HG03439 (cell line): ENCODE measurements at regions not wholly inside any gene's neighbourhood (a gene's known extent, or its start where the extent isn't known, plus 50 kb on each side); places are given as distances from the start of the nearest gene placed in this dataset.

Experiments
- ATAC-seq: cut with Tn5 transposase; IDR thresholded peaks from one replicate; pipeline ENCODE4 v1.9.1; 2021; ENCODE audit warnings: mild to moderate bottlenecking, moderate library complexity; ENCODE audit not compliant: unreplicated experiment

DNA sequence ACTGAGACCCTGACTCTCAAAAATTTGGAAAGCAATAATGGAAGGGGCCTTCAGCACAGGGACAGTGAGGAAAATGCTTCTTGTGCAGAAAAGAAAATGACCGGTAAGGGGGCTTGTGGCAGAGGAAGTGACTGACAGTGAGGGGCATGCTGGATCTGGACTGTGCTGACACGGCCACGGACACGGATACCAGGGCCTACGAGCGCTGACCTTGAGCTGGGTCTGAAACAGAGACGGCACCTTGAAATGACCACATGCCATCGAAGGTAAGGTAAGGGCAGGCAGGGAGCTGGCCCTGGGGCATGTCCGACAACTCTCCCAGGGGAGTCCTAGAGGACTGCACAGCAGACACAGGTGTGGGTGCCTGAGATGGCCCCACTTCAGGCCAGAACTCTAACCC, 182.1 kb downstream of the RHOU start:
- ATAC-seq = no peak

DNA sequence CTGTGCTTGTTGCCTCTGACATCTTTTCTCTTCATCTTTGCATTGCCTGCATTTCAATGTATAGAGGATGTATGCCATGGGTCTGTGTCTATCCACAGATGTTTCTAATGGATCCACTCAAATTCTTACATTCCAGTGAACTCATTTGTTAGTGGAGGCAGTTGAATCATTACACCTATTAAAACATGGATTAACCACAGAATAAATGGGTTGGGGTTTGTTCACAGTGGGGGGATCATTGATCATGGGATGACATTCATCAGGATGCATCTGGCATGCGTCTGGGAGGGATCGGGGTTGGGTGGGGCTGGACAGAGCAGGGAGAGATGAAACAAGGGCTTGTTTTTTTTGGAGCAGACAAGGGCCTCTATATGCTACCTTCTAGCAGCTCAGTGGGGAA, 182.5 kb downstream of the RHOU start:
- ATAC-seq = no peak

DNA sequence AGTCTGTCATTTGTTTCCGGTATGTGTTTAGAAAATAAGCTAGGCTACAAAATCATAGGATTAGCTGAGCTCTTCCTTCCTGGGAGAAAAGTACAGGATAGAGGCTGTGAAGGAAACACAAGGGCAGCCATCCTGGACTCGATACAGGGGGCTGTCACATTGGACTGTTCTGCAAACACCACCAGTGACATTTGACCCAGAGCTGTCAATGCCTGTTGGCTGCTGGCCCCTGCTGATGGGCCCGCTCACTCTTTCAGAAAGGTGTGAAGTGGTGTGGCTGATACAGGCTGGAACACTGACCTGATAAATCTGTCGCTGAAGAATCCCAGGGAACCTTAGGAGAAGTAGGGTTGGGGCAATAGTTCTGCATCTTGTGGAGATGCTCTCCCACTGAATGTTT, 183.1 kb downstream of the RHOU start:
- no peak for ATAC-seq

DNA sequence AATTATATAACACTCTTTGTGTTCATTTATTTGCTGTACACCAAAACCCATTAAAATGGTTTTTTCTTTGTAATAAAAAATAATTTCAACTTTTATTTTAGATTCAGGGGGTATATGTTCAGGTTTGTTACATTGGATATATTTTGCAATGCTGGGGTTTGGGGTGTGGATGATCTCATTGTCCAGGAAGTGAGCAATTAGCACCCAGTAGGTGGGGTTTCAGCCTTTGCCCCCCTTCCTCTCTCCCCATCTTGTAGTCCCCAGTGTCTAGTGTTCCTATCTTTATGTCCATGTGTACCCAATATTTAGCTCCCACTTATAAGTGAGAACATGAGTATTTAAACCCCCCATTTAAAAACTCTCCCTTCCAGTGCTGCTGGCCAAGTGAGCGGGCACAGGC, 184.6 kb downstream of the RHOU start:
- no peak for ATAC-seq

DNA sequence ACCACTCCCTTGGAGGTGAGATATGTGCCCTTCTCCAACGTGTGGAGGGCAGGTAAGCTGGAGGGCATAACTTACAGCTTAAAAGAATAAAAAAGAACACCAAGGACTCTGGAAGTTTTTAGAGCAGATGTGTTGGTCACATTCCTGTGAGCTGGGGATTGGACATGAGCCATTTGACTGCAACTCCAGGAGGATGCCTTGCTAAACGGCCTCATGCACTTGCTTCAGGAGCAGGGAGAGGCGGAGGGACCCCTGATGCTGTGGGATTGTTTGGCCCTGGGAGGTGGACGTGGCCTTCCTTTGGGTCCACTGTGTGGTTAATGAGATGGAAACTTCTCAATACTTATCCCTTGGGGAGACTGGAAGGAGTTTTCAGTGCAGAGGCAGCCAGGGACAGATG, 185.6 kb downstream of the RHOU start:
- no peak for ATAC-seq

DNA sequence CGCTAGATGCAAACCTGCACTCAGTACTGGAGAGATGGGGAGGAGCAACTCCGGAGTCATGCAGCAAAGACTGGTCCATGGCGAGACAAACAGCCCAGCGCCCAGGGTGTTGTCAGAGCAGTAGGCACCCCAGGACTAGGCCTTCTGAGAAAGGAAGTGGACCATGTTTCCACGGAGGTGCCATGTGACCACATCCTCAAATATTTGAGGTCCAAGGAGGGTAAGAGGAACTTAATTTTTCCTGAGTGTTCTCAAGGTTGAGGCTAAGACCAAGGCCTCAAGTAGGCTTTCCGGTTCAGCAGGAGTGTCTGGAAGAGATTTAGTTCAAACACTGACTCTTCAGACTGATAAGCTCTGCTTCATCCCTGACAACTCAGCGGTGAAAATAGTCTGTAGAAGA, 186.2 kb downstream of the RHOU start:
- ATAC-seq = no peak

DNA sequence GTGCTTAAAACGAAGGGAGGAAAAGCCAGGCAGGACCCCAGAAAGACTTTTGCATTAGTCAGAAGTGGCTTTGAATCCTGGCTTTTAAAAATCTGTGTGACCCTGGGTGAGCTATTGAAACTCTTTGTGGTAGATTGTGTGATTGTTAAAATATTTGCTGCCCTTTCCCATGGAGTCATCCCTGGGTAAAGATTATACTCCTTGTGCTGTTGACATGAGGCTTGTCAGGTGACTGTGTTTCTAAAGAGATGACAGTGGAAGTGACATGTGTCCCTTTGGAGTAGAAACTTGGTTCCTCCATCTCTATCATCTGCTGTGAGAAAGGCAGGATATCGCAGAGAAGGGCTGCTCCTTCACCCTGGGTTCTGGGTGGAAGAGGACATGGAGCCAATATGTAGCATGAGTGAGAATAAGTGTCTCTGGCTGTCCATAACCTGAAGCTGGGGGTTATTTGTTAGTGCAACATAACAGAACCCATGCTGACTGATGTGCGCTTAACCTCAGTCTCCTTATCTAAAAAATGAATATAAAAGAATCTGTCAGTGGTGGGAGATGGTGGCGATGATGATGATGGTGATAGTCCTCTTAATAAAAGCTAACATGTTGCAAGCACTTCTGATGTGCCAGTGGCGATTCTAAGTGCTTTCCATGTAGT, 187.6 kb downstream of the RHOU start:
- ATAC-seq = no peak

DNA sequence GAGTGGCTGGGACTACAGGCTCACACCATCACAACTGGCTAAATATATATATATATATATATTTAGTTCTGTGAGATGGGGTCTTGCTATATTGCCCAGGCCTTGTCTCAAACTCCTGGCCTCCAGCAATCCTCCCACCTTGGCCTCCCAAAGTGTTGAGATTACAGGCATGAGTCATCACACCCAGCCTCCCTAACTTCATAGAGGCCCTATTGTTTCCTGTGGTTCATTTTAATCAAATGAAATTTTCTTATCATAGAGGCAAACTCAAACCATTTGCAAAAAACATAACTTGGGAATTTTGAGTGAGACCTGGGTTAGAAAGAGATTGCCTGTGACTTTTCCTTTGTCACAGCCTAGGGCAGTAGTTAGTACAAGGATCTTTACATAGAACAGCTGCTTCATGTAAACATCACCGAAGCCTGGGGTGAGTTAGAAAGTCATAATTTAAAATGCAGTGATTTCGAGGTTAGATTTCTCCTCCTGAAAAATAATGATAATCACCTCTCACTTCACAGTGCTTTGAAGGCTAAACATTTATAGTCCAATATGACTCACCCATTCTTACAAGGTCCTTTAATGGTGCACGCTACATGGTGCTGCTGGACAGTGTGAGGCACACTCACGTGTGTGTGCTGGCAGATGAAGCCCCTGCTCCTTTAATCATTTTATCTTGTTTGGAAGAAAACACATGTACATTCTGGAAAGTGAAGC, 188.9 kb downstream of the RHOU start:
- no peak for ATAC-seq

DNA sequence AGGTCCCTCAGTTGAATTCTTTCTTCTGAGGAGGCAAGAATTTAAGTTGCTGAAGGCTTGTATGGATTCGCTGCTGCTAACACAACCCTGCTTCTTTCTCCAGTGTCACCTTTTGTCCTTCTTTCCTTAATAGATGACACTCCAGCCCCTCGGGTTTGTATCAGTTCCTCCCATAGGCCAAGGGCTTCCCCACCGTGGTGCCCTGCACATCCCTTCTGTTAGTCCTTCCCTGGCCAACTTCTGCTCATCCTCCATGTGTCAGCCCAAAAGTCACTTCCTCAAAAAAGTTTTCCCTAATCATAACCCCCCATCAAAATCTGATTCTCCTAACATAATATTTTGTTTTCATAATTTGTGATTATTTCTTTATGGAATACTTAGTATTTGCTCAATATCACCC, 190.4 kb downstream of the RHOU start:
- ATAC-seq = no peak

DNA sequence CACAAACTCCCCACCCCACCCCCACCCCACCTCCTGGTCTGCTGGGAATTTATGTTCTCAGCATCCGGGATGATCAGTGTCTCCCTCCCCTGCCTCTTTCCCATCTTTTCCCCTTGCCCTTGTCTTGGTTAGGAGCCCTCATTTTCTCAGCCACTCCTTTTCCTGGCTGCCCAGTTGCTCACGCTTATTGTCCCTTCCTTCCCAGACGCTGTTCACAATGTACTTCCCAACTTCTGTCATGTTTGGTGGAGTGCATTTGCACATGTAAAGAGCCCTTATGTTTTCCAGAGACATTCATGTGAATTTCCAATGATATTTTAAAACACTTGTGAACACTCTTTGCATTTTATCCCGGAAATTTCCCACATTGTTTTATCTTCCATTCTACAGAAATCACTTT, 192.1 kb downstream of the RHOU start:
- ATAC-seq = no peak

DNA sequence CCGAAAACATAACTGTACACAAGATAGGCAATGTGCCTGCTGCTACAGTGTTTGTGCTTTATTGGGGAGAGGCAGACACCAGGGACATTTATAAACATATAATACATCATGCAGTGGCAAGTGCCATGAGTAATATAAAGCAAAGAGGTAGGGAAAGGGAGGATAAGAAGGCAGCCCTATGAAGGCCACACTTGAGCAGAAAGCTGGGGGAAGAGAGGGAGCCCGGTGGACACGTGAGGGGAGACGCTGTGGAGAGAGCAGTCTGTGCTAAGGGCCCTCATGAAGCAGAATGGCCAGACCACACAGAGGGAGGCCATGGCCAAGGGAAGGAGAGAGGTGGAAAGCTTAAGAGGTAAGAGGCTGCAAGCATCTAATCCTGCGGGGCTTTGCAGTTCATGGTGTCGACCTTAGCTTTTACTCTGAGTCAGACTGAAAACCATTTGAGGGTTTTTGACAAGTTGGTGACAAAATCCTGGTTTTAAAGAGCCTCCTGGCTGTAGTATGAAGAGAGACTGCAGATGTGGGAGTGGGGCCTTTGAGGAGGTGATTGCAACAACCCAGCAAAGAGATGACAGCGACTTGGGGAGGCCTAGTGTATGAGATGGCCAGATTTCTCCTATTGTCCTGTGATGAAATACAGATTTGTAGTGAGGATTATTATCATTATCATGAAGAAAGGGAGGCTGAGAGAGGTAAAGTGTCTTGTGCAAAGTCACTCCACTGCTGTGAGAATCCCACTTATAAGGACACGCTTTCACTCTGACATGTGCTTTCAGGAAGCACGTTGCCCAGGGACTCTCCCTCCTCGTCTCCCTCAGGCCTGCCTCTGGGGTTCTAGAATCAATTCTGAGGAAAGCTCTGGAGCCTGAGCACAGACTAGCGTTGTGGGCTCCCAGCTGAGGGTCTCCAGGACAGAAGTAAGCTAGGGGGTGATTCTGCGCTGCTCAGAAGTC, 192.9 kb downstream of the RHOU start:
- no peak for ATAC-seq

DNA sequence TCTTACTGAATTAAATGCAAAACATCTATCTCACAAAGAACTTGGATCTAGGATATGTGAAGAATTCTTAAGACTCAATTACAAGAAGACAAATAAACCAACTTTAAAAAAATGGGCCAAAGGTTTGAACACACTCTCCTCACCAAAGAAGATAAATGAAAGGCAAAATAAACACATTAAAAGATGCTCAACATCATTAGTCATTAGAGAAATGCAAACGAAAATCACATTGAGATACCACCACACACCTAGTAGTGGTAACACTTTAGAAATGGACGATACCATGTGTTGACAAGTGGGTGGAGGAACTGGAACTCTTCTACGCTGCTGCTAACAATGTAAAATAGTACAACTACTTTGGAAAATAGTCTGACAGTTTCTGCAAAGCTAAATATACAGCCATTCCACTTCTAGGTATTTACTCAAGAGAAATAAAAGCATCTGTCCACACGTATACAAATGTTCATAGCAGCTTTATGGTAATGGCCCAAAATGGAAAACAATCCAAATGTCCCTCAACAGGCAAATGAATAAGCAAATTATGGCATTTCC, 194.3 kb downstream of the RHOU start:
- ATAC-seq = no peak

DNA sequence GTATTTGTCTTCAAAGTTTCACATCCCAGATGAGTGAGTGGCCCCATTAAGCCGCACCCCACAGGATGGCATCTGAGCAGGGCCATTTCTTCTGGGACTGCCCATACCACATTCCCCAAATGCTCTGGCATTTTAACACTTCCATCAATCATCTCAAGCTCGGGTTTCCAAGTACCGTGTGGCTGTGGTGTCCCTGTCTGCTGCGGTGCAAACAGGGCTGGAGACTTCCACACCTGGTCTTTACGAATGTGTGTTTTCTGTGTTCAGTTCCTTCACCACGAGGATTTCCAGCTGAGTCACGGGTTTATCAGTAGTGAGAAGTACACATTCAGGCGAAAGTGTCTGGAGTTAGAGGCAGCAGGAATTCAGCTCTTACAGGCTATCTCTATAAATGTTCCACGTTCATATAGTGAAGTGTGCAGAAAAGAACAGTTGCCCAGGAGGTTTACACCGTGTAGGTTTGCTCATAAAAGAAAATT, 195.2 kb downstream of the RHOU start:
- ATAC-seq = no peak

DNA sequence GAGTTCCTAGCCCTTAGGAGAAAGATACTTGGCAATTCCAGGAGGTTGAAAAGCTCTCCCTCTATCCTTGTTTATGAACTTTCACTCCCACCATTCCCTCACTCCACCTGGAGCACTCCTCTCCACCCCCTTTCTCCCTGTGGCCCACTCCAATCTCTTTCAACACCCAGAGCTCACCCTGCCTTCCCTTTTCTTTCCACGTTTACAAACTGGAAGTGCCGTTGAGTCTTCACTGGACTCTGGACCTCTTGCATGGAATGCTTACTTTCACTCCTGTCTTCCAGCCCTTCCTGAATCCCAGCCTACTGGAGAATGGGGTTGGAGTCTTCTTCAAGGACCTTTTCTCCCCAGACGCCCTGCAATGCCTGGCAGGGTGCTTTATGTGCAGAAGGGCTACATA, 198.5 kb downstream of the RHOU start:
- ATAC-seq = no peak

DNA sequence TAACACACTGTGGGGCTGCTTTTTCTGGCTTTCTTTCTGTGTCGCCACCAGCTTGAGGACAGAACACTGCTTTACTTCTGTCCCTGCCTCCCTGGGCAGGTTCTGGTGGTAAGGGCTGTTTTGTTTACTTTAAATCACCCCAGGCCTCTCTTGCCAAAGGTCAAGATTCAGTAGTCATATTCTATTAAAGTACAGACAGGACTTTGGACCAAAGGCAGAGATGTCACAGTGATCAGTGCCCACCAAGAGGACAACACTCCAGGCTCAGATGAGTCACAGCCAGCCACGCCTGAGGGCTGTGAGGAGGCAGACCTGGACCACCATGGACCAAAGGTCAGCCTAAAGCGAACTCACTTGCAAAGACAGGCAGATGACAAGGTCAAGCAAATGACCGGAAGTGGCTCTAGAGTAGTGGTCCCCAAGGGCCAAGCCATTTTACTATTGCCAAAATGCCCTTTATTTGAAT, 200.0 kb downstream of the RHOU start:
- no peak for ATAC-seq

DNA sequence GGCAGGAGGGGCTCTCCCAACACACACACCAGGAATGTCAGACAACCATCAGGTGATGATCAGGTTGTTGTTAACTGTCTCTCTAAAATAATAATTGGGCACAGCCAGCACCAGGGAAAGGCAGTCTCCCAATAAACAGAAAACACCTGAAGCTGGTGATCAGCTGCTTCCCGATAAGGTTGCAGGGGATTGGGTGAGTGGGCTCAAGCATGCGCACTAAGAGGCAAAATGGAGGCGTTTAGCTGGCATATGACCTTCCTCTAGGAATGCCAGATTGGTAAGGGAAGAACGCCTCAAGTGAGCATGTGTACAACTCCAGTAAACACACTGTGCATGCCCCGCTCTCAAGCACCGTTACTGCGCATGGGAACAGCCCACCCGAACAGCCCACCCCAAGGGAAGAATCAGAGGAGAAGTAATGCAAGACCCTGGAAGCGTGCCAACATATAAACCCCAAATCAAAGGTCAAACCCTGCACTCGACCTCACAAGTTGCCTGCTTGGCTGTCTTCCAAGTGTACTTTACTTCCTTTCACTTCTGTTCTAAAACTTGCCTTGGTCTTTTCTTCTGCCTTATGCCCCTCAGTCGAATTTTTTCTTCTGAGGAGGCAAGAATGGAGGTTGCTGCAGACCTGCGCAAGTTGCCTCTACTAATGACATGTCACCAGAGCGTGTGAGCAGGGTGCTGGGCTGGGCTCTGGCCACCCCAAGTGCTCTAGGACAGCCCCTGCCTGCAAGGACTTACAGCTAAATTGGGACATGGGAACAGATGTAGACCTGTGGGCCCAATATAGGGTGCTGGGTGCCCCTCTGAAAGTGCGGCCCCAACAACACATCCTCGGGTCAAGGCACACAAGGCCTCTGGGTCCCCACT, 200.8 kb downstream of the RHOU start:
- ATAC-seq = no peak

DNA sequence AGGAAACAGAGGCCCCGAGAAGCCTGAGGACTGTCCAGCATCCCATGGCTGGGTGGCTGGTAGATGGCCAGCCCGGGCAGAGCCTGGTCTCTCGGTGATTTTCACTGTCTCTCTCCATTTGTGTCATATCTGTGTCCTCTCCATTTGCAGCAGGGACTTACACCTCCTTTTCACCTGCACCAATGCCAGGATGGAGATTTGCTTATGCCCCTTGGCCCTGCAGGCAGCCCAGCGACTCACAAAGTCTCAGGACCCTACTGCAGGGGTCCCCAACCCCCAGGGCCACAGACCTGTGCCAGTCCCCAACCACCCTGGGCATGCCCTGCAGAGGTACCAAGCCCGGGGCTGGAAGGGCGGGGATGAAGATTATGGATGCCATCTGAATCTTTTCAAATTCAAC, 201.6 kb downstream of the RHOU start:
- no peak for ATAC-seq

DNA sequence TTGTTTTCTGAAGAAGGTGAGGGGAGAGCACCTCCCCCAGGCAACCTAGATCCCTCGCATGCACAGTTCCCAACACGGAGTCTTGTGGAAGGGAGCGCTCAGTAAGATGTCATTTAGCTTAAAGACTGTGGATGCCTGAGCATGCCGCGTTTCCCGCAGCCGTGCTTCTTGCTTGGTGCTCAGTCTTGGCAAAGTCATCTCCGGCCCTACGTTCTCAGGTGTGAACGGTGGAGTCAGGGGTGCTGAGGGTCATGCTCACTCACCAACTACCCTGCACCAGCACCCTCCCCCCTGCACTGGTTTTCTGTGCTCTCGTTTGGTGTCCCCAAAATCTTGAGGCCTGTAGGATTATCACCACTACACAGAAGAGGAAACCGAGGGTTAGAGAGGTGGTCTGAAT, 202.1 kb downstream of the RHOU start:
- no peak for ATAC-seq

DNA sequence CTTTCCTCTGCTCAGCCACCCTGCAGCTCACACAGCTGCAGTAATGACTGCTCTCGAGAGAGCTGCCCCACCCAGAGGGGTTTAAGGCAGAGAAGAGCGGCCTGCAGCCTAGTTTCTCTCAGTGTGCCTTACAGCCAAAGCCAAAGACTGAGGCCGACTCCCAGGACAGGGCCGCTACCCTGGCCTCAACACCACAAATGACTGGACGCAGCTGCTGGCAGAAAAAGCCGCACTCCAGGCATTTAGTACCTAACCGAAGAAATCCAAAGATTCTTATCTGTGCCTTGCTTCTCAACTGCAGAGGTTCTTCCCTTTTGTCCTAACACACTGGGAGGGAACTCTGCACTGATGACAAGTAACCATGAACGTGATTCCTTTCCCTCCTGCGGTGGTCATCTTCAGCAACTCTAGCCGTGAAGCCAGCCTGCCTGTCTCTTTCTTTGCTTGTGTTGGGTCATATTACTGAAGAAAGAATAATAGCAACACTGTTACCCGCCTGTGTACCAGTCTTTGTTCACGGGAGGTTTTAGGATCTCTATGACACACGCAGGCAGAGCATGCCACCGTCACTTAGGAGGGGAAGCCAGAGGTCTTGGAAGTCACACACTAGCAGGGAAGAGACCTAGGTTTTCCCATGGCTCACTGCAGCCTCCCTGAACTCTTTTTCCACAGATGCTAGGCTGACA, 202.7 kb downstream of the RHOU start:
- no peak for ATAC-seq

DNA sequence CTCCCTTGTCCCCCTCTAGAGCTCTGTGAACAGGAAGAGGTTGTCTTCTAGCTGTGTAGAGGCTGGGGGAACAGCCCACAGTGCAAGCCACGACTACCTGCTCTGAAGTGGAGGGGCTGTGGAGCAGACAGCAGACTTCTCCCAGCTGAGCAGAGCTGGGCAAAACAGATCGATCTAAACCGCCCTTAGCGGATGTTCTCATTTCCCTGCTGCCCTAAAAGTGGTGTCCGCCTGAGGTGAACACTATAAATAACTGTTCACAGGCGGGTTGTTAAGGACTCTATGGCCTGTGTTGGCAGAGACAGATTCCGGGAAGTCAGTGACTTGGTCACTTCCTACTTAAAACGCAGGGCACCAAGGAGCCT, 203.2 kb downstream of the RHOU start:
- ATAC-seq = no peak
